ENCODE measurements at regions not wholly inside any gene's neighbourhood (a gene's known extent, or its start where the extent isn't known, plus 50 kb on each side); places are given as distances from the start of the nearest gene placed in this dataset.

- H3K27me3 Mint-ChIP-seq (ENCODE audit: unreplicated experiment), result peaks cover 6% of the 10 kb centered on the region
- no peak for DNase-seq
- H3K4me1 Mint-ChIP-seq (ENCODE audit: low read depth, unreplicated experiment), result peaks cover 14% of the 10 kb centered on the region
- H3K9me3 Mint-ChIP-seq (ENCODE audit: unreplicated experiment), result peaks cover 8% of the 10 kb centered on the region
- H3K27ac Mint-ChIP-seq (ENCODE audit: unreplicated experiment), result no peak overlapping the region
- no peaks in the 10 kb centered on the region for H3K36me3 Mint-ChIP-seq (ENCODE audit: unreplicated experiment)
- no peak overlapping the region for H3K4me3 Mint-ChIP-seq (ENCODE audit: unreplicated experiment)
- no peak for TF ChIP-seq CTCF (IDR thresholded peaks at IDR 0.05; ENCODE audit: partially characterized antibody, unreplicated experiment)
These were observed 172.4 kb downstream of the PHETA1 start for GRCh38 chr12:111196532-111196931.

GRCh38 chr12:111195316-111195715, 173.6 kb downstream of the PHETA1 start:
- Mint-ChIP-seq H3K27me3 (ENCODE audit: unreplicated experiment) (peaks cover 8% of the 10 kb centered on the region), H3K9me3 (ENCODE audit: unreplicated experiment) (peaks cover 10% of the 10 kb centered on the region), H3K36me3 (ENCODE audit: unreplicated experiment) (peaks cover 2% of the 10 kb centered on the region), H3K4me3 (ENCODE audit: unreplicated experiment) (no peak overlapping the region), H3K27ac (ENCODE audit: unreplicated experiment) (no peak overlapping the region), H3K4me1 (ENCODE audit: low read depth, unreplicated experiment) (peaks cover 7% of the 10 kb centered on the region)
- DNase-seq, result no peak
- no peak for TF ChIP-seq CTCF (IDR thresholded peaks at IDR 0.05; ENCODE audit: partially characterized antibody, unreplicated experiment)

- Mint-ChIP-seq H3K4me3 (ENCODE audit: unreplicated experiment) (no peak overlapping the region), H3K4me1 (ENCODE audit: low read depth, unreplicated experiment) (peaks cover 5% of the 10 kb centered on the region), H3K27ac (ENCODE audit: unreplicated experiment) (no peak overlapping the region), H3K36me3 (ENCODE audit: unreplicated experiment) (peaks cover 8% of the 10 kb centered on the region), H3K27me3 (ENCODE audit: unreplicated experiment) (peaks cover 10% of the 10 kb centered on the region), H3K9me3 (ENCODE audit: unreplicated experiment) (peaks cover 7% of the 10 kb centered on the region)
- no peak for DNase-seq
- no peak for TF ChIP-seq CTCF (IDR thresholded peaks at IDR 0.05; ENCODE audit: partially characterized antibody, unreplicated experiment)
These were observed 174.2 kb downstream of the PHETA1 start for GRCh38 chr12:111194703-111195051.

GRCh38 chr12:111193977-111194702, 174.8 kb downstream of the PHETA1 start:
- no peak for TF ChIP-seq CTCF (IDR thresholded peaks at IDR 0.05; ENCODE audit: partially characterized antibody, unreplicated experiment)
- Mint-ChIP-seq H3K4me3 (ENCODE audit: unreplicated experiment) (no peak overlapping the region), H3K27ac (ENCODE audit: unreplicated experiment) (no peak overlapping the region)

GRCh38 chr12:111193496-111193895, 175.4 kb downstream of the PHETA1 start:
- Mint-ChIP-seq H3K4me3 (ENCODE audit: unreplicated experiment) (no peak overlapping the region), H3K27ac (ENCODE audit: unreplicated experiment) (no peak overlapping the region), H3K9me3 (ENCODE audit: unreplicated experiment) (peaks cover 6% of the 10 kb centered on the region), H3K36me3 (ENCODE audit: unreplicated experiment) (peaks cover 11% of the 10 kb centered on the region), H3K4me1 (ENCODE audit: low read depth, unreplicated experiment) (peaks cover 3% of the 10 kb centered on the region), H3K27me3 (ENCODE audit: unreplicated experiment) (peaks cover 14% of the 10 kb centered on the region)
- DNase-seq, result no peak
- no peak for TF ChIP-seq CTCF (IDR thresholded peaks at IDR 0.05; ENCODE audit: partially characterized antibody, unreplicated experiment)

More at GRCh38 chr12:111193977-111194702, 174.8 kb downstream of the PHETA1 start:
- peaks cover 11% of the 10 kb centered on the region for H3K36me3 Mint-ChIP-seq (ENCODE audit: unreplicated experiment)
- DNase-seq, result no peak
- peaks cover 6% of the 10 kb centered on the region for H3K9me3 Mint-ChIP-seq (ENCODE audit: unreplicated experiment)
- peaks cover 13% of the 10 kb centered on the region for H3K27me3 Mint-ChIP-seq (ENCODE audit: unreplicated experiment)
- peaks cover 3% of the 10 kb centered on the region for H3K4me1 Mint-ChIP-seq (ENCODE audit: low read depth, unreplicated experiment)

Measured in glutamatergic neuron (in vitro differentiated cells).